CD4-positive, alpha-beta T cell treated with Interleukin-1 beta for 1 hour (primary cell): ENCODE measurements at regions not wholly inside any gene's neighbourhood (a gene's known extent, or its start where the extent isn't known, plus 50 kb on each side); places are given as distances from the start of the nearest gene placed in this dataset.
"Not testable (repeated sequence)": the region's sequence is repeated elsewhere in the genome, so short reads cannot be mapped to it uniquely, and the experiment has no call there.

ENCODE experiments used
- DNase-seq, 2 donors: peaks; one replicate each; pipeline ENCODE4 v3.0.0-alpha.2; 2020 to 2022

GRCh38 chr2:147041121-147041494, 803.7 kb upstream of the ACVR2A start:
- no peak for DNase-seq

- DNase-seq = no peak
Measured at GRCh38 chr2:147040298-147041120, 804.3 kb upstream of the ACVR2A start.

GRCh38 chr2:147037048-147037447, 807.8 kb upstream of the ACVR2A start:
- DNase-seq = no peak

GRCh38 chr2:147033044-147033443, 811.8 kb upstream of the ACVR2A start:
- no peak for DNase-seq

- DNase-seq = no peak
Measured at GRCh38 chr2:147031897-147032296, 812.9 kb upstream of the ACVR2A start.

GRCh38 chr2:147030966-147031720, 813.7 kb upstream of the ACVR2A start:
- DNase-seq = no peak

GRCh38 chr2:147027436-147027835, 817.4 kb upstream of the ACVR2A start:
- no peak for DNase-seq

- no peak for DNase-seq
Measured at GRCh38 chr2:147026664-147027295, 818.0 kb upstream of the ACVR2A start.

GRCh38 chr2:147025646-147026585, 818.9 kb upstream of the ACVR2A start:
- DNase-seq = no peak

GRCh38 chr2:147019311-147019710, 825.5 kb upstream of the ACVR2A start:
- no peak for DNase-seq

- DNase-seq = no peak
Measured at GRCh38 chr2:147017951-147018645, 826.7 kb upstream of the ACVR2A start.

- DNase-seq = no peak
Measured at GRCh38 chr2:147016181-147016580, 828.6 kb upstream of the ACVR2A start.

GRCh38 chr2:147015591-147015990, 829.2 kb upstream of the ACVR2A start:
- no peak for DNase-seq

GRCh38 chr2:147013696-147014392, 831.0 kb upstream of the ACVR2A start:
- no peak for DNase-seq

- no peak for DNase-seq
Measured at GRCh38 chr2:147008481-147008880, 836.3 kb upstream of the ACVR2A start.

- DNase-seq = no peak
Measured at GRCh38 chr2:147006736-147007141, 838.1 kb upstream of the ACVR2A start.

GRCh38 chr2:147003081-147003480, 841.7 kb upstream of the ACVR2A start:
- DNase-seq = no peak

- no peak for DNase-seq
Measured at GRCh38 chr2:147002256-147002655, 842.6 kb upstream of the ACVR2A start.

- no peak for DNase-seq
Measured at GRCh38 chr2:147001061-147001460, 843.8 kb upstream of the ACVR2A start.

GRCh38 chr2:147000151-147000550, 844.7 kb upstream of the ACVR2A start:
- DNase-seq = not testable (repeated sequence)

- no peak for DNase-seq
Measured at GRCh38 chr2:146997945-146998344, 846.9 kb upstream of the ACVR2A start.
